GM18499 (cell line): ENCODE measurements at regions not wholly inside any gene's neighbourhood (a gene's known extent, or its start where the extent isn't known, plus 50 kb on each side); places are given as distances from the start of the nearest gene placed in this dataset.
"Not testable (repeated sequence)": the region's sequence is repeated elsewhere in the genome, so short reads cannot be mapped to it uniquely, and the experiment has no call there.

Experiments used
- ATAC-seq: cut with Tn5 transposase; IDR thresholded peaks from one replicate; pipeline ENCODE4 v1.9.1; 2021; ENCODE audit warnings: moderate number of reproducible peaks; ENCODE audit not compliant: insufficient read depth, unreplicated experiment

GRCh38 chr5:106418196-106418595 is 1252.5 kb downstream of the EFNA5 start:
- ATAC-seq: no peak

- no peak for ATAC-seq
Observed at GRCh38 chr5:106417566-106417965, 1253.2 kb downstream of the EFNA5 start.

GRCh38 chr5:106417163-106417562 is 1253.6 kb downstream of the EFNA5 start:
- no peak for ATAC-seq

- ATAC-seq: no peak
Observed at GRCh38 chr5:106415541-106415940, 1255.2 kb downstream of the EFNA5 start.

- no peak for ATAC-seq
Observed at GRCh38 chr5:106414342-106414741, 1256.4 kb downstream of the EFNA5 start.

- no peak for ATAC-seq
Observed at GRCh38 chr5:106412606-106413005, 1258.1 kb downstream of the EFNA5 start.

- no peak for ATAC-seq
Observed at GRCh38 chr5:106408570-106408969, 1262.2 kb downstream of the EFNA5 start.

- ATAC-seq: no peak
Observed at GRCh38 chr5:106408141-106408540, 1262.6 kb downstream of the EFNA5 start.

- no peak for ATAC-seq
Observed at GRCh38 chr5:106401561-106401960, 1269.2 kb downstream of the EFNA5 start.

GRCh38 chr5:106399391-106399790 is 1271.3 kb downstream of the EFNA5 start:
- no peak for ATAC-seq

GRCh38 chr5:106397700-106398099 is 1273.0 kb downstream of the EFNA5 start:
- ATAC-seq: no peak

GRCh38 chr5:106393276-106393675 is 1277.5 kb downstream of the EFNA5 start:
- ATAC-seq: no peak

GRCh38 chr5:106392766-106393165 is 1278.0 kb downstream of the EFNA5 start:
- no peak for ATAC-seq

GRCh38 chr5:106387767-106388166 is 1283.0 kb downstream of the EFNA5 start:
- not testable (repeated sequence) for ATAC-seq

- ATAC-seq: no peak
Observed at GRCh38 chr5:106386287-106386686, 1284.5 kb downstream of the EFNA5 start.

- no peak for ATAC-seq
Observed at GRCh38 chr5:106380736-106381135, 1290.0 kb downstream of the EFNA5 start.

GRCh38 chr5:106376522-106376921 is 1294.2 kb downstream of the EFNA5 start:
- ATAC-seq: no peak

- ATAC-seq: no peak
Observed at GRCh38 chr5:106374956-106375355, 1295.8 kb downstream of the EFNA5 start.

- ATAC-seq: no peak
Observed at GRCh38 chr5:106368021-106368420, 1302.7 kb downstream of the EFNA5 start.

GRCh38 chr5:106367281-106367680 is 1303.5 kb downstream of the EFNA5 start:
- no peak for ATAC-seq

- ATAC-seq: no peak
Observed at GRCh38 chr5:106363578-106363977, 1307.2 kb downstream of the EFNA5 start.

GRCh38 chr5:106361905-106362304 is 1308.8 kb downstream of the EFNA5 start:
- ATAC-seq: no peak

GRCh38 chr5:106331415-106331814 is 1339.3 kb downstream of the EFNA5 start:
- no peak for ATAC-seq
